Body of pancreas (tissue), 4 donors: ENCODE measurements at regions not wholly inside any gene's neighbourhood (a gene's known extent, or its start where the extent isn't known, plus 50 kb on each side); places are given as distances from the start of the nearest gene placed in this dataset.
"Not testable (repeated sequence)": the region's sequence is repeated elsewhere in the genome, so short reads cannot be mapped to it uniquely, and the experiment has no call there.

Source experiments
- CTCF ChIP-seq, 7 experiments: fragments of 450-650 bp in 4 of 7; fragments of 200-600 bp in 3 of 7; sonication (generic) in 3 of 7; IDR thresholded peaks; one replicate each; pipeline ENCODE4 v1.5.1; 2016 to 2019; ENCODE audit warnings: antibody characterized with exemption in 7 of 7
- POLR2A ChIP-seq, 3 donors: fragments of 450-650 bp; IDR thresholded peaks; one replicate each; pipeline ENCODE4 v1.6.1; 2016; ENCODE audit warnings: antibody characterized with exemption in 3 of 3, mild to moderate bottlenecking in 2 of 3

- TF ChIP-seq CTCF, POLR2A (IDR thresholded peaks at IDR 0.05): not testable (repeated sequence)
These were observed 248.6 kb downstream of the SPATA31A1 start for GRCh38 chr9:39604089-39604488.
